ENCODE measurements at regions not wholly inside any gene's neighbourhood (a gene's known extent, or its start where the extent isn't known, plus 50 kb on each side); places are given as distances from the start of the nearest gene placed in this dataset.

DNA sequence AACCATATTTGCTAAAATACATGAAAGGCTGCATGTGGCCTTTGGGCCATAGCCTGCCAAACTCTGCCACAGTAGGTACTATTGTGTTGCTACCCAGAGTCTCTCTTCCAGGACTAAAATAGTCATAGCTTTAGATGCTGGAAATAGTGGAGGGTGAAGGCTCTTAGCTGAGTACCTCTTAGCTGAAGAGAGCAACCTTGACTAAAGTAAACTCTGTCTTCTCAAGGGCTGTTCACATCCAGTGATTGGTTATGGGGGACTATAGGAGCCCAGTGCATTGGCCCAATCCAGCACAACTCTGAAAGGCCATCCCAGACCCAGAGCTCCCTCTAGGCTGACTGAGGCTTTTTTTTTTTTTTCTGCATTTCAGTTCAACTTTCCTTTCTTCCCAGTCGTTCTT, 117.8 kb upstream of the ACP3 start:
- WGBS, 2 donors (ENCODE audit: low coverage in 1 of 2): 44 to 67% methylated on average over 1 of the region's 1 CpG
- in situ Hi-C loops (cut with MboI; ENCODE audit: low pct_ligation_motif_present in 1 of 4, low pct_unique_long_range_greater_than_20kb in 1 of 4, low sequenced_read_pairs in 3 of 4): no loop called here

DNA sequence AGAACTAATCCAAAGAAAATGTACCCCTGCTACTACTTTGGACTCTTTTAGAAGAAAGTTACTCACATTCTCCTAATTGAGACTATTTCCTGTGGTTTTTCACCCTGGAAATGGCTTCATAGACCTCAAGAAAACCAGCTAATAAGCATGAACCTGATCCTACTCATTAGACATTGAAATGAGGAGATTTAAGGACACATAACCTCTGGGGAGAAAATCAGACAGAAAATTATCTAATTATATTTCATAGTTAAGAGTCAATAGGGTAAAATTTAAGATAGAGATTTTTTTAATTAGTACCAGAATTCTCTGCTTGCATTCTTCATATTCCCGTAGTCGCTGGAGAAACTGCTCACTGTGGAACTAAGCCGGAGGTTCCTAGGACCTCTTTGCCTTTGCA, 114.6 kb upstream of the ACP3 start:
- TF ChIP-seq CTCF (IDR thresholded peaks at IDR 0.05) (no peak), EP300 (IDR thresholded peaks at IDR 0.05; ENCODE audit: low read depth) (no peak), POLR2A (IDR thresholded peaks at IDR 0.05) (no peak), POLR2AphosphoS5 (IDR thresholded peaks at IDR 0.05) (no peak)
- in situ Hi-C loops (cut with MboI; ENCODE audit: low pct_ligation_motif_present in 1 of 4, low pct_unique_long_range_greater_than_20kb in 1 of 4, low sequenced_read_pairs in 3 of 4): no loop called here
- intact Hi-C loops (cut with DNase I; ENCODE audit: low total_unique reads): no loop called here

More for the DNA sequence above, 117.8 kb upstream of the ACP3 start:
- TF ChIP-seq POLR2A (IDR thresholded peaks at IDR 0.05): no peak
- Histone ChIP-seq H3K27me3 (no peaks in the 10 kb centered on the region), H3K4me3 (no peak overlapping the region), H3K4me1 (peaks cover 0 to 9% (median 4%) of the 10 kb centered on the region in 4 donors), H3K36me3 (no peaks in the 10 kb centered on the region), H3K27ac (no peak overlapping the region), H3K9me3 (no peaks in the 10 kb centered on the region)
- no peak for DNase-seq
- intact Hi-C loops (cut with DNase I; ENCODE audit: low total_unique reads): no loop called here

DNA sequence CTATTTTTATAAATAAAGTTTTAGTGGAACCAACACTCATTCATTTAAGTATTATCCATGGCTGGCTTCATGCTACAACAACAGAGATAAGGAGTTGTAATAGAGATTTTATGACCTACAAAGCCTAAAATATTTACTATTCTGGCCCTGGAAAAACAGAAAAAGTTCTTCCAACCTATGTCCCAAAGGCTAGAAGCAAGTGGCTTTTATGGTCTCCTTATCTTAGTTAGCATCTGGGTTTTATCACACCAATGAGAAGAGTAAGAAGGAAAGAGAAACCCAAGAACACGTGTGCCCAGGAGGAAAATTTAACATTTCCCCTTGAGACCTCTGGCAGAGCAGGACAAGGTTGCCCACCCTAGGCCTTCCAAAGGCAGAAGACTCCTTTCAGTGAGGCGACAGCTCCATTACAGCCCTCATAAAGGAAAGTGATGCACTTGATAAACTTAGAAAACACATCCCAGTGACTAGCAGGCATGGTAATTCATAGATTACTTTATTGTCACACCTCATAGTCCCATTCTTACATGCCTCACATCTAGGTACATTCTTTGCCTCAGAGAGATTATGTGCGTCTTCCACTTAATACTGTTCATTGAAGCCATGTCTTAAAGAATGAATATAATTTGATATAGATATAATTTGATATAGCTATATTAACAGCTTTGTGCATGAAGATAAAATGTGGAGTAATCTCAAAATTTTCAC, 113.2 kb upstream of the ACP3 start:
- Histone ChIP-seq H3K4me1 (peaks cover 0 to 13% (median 6%) of the 10 kb centered on the region in 4 donors), H3K9me3 (no peaks in the 10 kb centered on the region), H3K4me3 (no peak overlapping the region), H3K27me3 (no peaks in the 10 kb centered on the region), H3K27ac (no peak overlapping the region), H3K36me3 (no peaks in the 10 kb centered on the region)
- no peak for DNase-seq
- WGBS, 2 donors (ENCODE audit: low coverage in 1 of 2): 26 to 67% methylated on average over 1 to 3 of the region's 3 CpGs
- TF ChIP-seq EP300 (IDR thresholded peaks at IDR 0.05; ENCODE audit: low read depth) (no peak), POLR2A (IDR thresholded peaks at IDR 0.05) (no peak), POLR2AphosphoS5 (IDR thresholded peaks at IDR 0.05) (no peak), CTCF (IDR thresholded peaks at IDR 0.05) (no peak)
- intact Hi-C loops (cut with DNase I; ENCODE audit: low total_unique reads): no loop called here
- in situ Hi-C loops (cut with MboI; ENCODE audit: low pct_ligation_motif_present in 1 of 4, low pct_unique_long_range_greater_than_20kb in 1 of 4, low sequenced_read_pairs in 3 of 4): no loop called here

More for the DNA sequence above, 114.6 kb upstream of the ACP3 start:
- no peak overlapping the region for H3K27ac ChIP-seq
- H3K4me1 ChIP-seq: peaks cover 0 to 13% (median 6%) of the 10 kb centered on the region in 4 donors
- H3K4me3 ChIP-seq: no peak overlapping the region
- no peaks in the 10 kb centered on the region for H3K27me3 ChIP-seq
- no peak for DNase-seq
- no peaks in the 10 kb centered on the region for H3K9me3 ChIP-seq
- no peaks in the 10 kb centered on the region for H3K36me3 ChIP-seq
- WGBS, 2 donors (ENCODE audit: low coverage in 1 of 2): 97 to 99% methylated on average over 3 of the region's 3 CpGs

DNA sequence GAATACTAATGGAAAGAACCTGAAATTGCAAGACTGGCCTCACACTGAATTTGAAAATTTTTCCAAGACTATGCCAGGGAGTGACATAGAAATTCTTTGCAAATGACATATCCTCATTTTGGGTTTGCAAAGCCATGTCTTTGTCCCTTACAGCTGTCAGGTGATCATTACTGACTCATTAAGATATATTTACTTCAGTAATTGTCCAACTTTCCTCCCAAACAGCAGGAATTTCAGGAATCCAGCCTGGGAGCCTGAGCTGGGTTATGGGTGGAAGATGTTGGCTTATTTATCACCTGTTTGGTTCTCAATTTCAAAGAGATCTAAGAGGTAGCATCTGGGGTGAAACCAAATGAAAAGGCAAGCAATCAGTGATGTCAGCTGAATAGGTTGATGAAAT, 111.6 kb upstream of the ACP3 start:
- no peaks in the 10 kb centered on the region for H3K36me3 ChIP-seq
- DNase-seq: no peak
- in situ Hi-C loops (cut with MboI; ENCODE audit: low pct_ligation_motif_present in 1 of 4, low pct_unique_long_range_greater_than_20kb in 1 of 4, low sequenced_read_pairs in 3 of 4) (no loop called here), intact Hi-C loops (cut with DNase I; ENCODE audit: low total_unique reads) (no loop called here)
- H3K27ac ChIP-seq: no peak overlapping the region
- no peaks in the 10 kb centered on the region for H3K9me3 ChIP-seq
- peaks cover 0 to 13% (median 6%) of the 10 kb centered on the region in 4 donors for H3K4me1 ChIP-seq
- no peaks in the 10 kb centered on the region for H3K27me3 ChIP-seq
- no peak for TF ChIP-seq POLR2A (IDR thresholded peaks at IDR 0.05)
- no peak for TF ChIP-seq CTCF (IDR thresholded peaks at IDR 0.05)
- no peak overlapping the region for H3K4me3 ChIP-seq

DNA sequence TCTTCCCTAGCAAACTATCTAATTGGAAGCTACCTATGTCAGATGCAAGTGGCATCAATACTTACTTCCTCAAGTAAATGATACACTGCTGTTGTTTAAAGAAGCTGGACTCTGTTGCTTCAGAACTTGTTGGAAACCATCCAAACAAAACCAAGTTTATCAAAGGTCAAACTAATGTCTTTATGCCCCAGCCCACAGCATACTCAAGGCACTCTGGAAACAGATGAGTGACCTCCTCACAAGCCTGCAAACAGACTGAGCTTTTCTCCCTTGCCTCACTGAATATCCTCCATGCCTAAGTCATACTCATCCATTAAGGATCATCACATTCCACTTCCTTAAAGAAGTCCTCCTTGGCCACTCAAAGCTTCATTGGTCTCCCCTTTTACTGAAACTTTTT, 107.4 kb upstream of the ACP3 start:
- DNase-seq: no peak
- Histone ChIP-seq H3K9me3 (no peaks in the 10 kb centered on the region), H3K36me3 (no peaks in the 10 kb centered on the region), H3K27me3 (no peaks in the 10 kb centered on the region), H3K4me3 (no peak overlapping the region), H3K27ac (no peak overlapping the region), H3K4me1 (peaks cover 0 to under 1% (median 0%) of the 10 kb centered on the region in 4 donors)
- TF ChIP-seq CTCF (IDR thresholded peaks at IDR 0.05) (no peak), EP300 (IDR thresholded peaks at IDR 0.05; ENCODE audit: low read depth) (no peak), POLR2AphosphoS5 (IDR thresholded peaks at IDR 0.05) (no peak), POLR2A (IDR thresholded peaks at IDR 0.05) (no peak)
- in situ Hi-C loops (cut with MboI; ENCODE audit: low pct_ligation_motif_present in 1 of 4, low pct_unique_long_range_greater_than_20kb in 1 of 4, low sequenced_read_pairs in 3 of 4): no loop called here
- intact Hi-C loops (cut with DNase I; ENCODE audit: low total_unique reads): no loop called here
